ENCODE measurements at regions not wholly inside any gene's neighbourhood (a gene's known extent, or its start where the extent isn't known, plus 50 kb on each side); places are given as distances from the start of the nearest gene placed in this dataset.

DNA sequence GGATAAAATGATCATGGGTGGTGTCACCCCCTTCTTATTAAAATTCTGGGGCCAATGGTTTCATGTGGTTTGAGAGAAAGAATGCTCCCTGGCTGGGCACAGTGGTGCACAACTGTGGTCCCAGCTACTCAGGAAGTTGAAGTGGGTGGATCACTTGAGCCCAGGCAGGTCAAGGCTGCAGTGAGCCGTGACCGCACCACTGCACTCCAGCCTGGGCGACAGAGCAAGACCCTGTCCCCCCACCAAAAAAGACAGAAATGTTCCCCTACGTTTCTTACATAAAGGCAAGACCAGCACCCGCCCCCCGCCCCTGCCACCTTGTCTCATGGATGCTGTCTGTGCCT is 53.0 kb upstream of the ID2 start:
- WGBS, 2 donors, result 65% methylated on average over 4 of the region's 6 CpGs; no CpG with 5 or more reads in 1 of the 2 donors
- Histone ChIP-seq H3K27me3 (no peaks in the 10 kb centered on the region), H3K36me3 (no peaks in the 10 kb centered on the region), H3K4me3 (no peak overlapping the region), H3K9me3 (no peaks in the 10 kb centered on the region), H3K27ac (no peak overlapping the region), H3K4me1 (no peaks in the 10 kb centered on the region)
- TF ChIP-seq POLR2A (IDR thresholded peaks at IDR 0.05), result no peak
- TF ChIP-seq, protein P1, sequence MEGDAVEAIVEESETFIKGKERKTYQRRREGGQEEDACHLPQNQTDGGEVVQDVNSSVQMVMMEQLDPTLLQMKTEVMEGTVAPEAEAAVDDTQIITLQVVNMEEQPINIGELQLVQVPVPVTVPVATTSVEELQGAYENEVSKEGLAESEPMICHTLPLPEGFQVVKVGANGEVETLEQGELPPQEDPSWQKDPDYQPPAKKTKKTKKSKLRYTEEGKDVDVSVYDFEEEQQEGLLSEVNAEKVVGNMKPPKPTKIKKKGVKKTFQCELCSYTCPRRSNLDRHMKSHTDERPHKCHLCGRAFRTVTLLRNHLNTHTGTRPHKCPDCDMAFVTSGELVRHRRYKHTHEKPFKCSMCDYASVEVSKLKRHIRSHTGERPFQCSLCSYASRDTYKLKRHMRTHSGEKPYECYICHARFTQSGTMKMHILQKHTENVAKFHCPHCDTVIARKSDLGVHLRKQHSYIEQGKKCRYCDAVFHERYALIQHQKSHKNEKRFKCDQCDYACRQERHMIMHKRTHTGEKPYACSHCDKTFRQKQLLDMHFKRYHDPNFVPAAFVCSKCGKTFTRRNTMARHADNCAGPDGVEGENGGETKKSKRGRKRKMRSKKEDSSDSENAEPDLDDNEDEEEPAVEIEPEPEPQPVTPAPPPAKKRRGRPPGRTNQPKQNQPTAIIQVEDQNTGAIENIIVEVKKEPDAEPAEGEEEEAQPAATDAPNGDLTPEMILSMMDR (IDR thresholded peaks at IDR 0.05), result no peak
- intact Hi-C loops (cut with DNase I), result no loop called here
- no peak for DNase-seq

DNA sequence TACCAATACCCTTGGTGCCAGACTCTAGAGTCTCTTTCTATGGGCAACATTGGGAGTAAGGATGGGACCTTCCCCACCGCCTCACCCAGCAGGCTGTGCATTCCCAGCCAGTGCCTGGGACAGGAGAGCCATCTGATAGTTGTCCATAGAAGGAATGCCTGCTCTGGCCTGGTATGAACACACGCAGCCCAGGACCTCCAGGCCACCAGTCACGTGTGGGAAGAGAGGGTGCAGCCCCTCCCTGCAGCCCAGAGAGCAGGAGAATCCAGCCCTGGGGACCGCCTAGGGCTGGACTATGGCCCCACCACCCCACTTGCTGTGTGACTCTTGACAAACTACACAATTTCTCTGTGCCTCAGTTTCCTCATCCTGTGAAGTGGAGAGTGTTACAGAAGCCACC is 52.5 kb upstream of the ID2 start:
- DNase-seq, result no peak
- Histone ChIP-seq H3K4me3 (no peak overlapping the region), H3K4me1 (no peaks in the 10 kb centered on the region), H3K27me3 (no peaks in the 10 kb centered on the region), H3K36me3 (no peaks in the 10 kb centered on the region), H3K27ac (no peak overlapping the region), H3K9me3 (no peaks in the 10 kb centered on the region)
- intact Hi-C loops (cut with DNase I), result no loop called here
- WGBS, 2 donors, result 86 to 88% methylated on average over 1 of the region's 4 CpGs
- TF ChIP-seq POLR2A (IDR thresholded peaks at IDR 0.05), result no peak
- TF ChIP-seq, protein P1 (IDR thresholded peaks at IDR 0.05), result no peak

DNA sequence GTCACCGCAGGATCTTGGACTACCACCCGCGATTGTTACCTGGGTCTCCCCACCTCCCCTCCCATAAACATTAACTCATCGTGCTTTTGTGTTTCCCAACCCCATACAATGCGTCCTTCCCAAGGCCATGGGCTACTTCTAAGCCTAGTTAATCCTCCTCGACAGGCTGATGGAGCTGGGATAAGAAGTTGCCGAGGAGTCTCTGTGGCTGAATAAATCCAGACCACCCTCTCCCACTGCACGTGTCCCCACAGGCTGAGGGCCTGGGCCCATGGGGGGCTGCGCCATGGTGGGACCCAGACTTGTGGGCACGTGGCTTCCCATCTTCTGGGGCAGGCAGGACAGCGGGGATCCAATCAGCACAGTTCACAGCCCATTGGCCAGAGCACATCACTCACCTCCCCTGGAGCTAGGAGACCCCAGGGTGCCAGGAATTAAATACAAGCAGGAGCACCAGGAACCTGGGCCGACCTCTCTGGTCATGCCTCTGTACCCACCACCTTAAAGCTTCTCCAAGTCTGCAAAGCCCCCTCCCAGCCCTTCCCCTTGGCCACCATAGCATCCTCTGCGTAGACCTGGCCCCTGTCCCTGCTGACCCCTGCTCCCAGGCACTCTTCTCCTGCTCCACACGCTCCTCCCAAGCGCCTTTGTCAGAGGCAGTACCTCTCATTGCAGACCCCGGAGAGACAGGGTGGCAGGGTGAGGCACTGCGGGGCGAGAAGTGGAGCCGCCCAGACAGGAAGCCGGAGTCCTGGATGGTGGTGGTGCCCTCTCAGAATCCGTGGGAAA is 51.0 kb upstream of the ID2 start:
- intact Hi-C loops (cut with DNase I), result no loop called here
- WGBS, 2 donors, result 56 to 60% methylated on average over 5 to 7 of the region's 21 CpGs
- H3K9me3 ChIP-seq, result no peaks in the 10 kb centered on the region

DNA sequence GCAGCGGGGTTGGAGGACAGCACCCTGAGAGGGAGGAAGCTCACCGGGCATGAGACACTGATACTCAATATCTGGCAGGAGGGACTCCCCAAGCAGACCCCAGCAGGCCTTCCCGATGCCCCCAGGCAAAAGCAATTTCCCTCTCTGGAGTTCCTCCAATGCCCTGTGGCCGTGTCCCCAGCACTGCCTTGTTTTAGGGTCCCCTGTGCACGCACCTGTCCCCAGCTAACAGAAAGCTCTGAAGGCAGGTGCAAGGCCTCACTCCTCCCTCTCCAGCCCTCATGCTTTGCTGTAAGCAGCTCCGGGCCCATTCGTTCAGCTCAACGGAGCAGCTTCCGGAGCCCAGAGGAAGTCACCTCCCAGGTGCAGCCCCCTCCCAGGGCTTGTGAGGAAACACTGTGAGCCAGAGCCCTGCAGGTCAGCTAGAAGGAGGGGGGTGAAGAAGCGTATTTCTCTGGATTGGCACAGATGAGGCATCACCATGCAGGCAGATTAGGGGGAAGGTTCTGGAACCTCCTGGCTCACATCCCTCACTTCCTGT is 50.3 kb upstream of the ID2 start:
- TF ChIP-seq, protein P1 (IDR thresholded peaks at IDR 0.05), result no peak
- TF ChIP-seq POLR2A (IDR thresholded peaks at IDR 0.05), result no peak
- 71 to 91% methylated on average over 5 to 6 of the region's 10 CpGs for WGBS, 2 donors
- no peak for DNase-seq
- Histone ChIP-seq H3K9me3 (no peaks in the 10 kb centered on the region), H3K27ac (no peak overlapping the region), H3K36me3 (no peaks in the 10 kb centered on the region), H3K4me1 (peaks cover 0 to 1% (median 0%) of the 10 kb centered on the region in 3 donors), H3K27me3 (no peaks in the 10 kb centered on the region), H3K4me3 (no peak overlapping the region)
- intact Hi-C loops (cut with DNase I), result no loop called here

More for the DNA sequence above, 51.0 kb upstream of the ID2 start:
- no peak for TF ChIP-seq POLR2A (IDR thresholded peaks at IDR 0.05)
- TF ChIP-seq, protein P1 (IDR thresholded peaks at IDR 0.05), result no peak
- Histone ChIP-seq H3K27me3 (no peaks in the 10 kb centered on the region), H3K4me1 (no peaks in the 10 kb centered on the region), H3K27ac (no peak overlapping the region), H3K4me3 (no peak overlapping the region), H3K36me3 (no peaks in the 10 kb centered on the region)
- DNase-seq, result no peak

Small RNA genes in the stretch of these regions (small RNA-seq; reads per million reads assigned to genes)
- gene AC092580.3 (0 reads per million in 4 donors), gene RNU6ATAC37P (0 reads per million in 4 donors), gene SNRPEP5 (0 reads per million in 4 donors)
